COLO668 (cell line): ENCODE measurements at regions not wholly inside any gene's neighbourhood (a gene's known extent, or its start where the extent isn't known, plus 50 kb on each side); places are given as distances from the start of the nearest gene placed in this dataset.

Experiments used
- DNase-seq: peaks from one replicate; lab custom pipeline; 2025; ENCODE audit not compliant: unreplicated experiment; lab: John Stamatoyannopoulos, UW

DNA sequence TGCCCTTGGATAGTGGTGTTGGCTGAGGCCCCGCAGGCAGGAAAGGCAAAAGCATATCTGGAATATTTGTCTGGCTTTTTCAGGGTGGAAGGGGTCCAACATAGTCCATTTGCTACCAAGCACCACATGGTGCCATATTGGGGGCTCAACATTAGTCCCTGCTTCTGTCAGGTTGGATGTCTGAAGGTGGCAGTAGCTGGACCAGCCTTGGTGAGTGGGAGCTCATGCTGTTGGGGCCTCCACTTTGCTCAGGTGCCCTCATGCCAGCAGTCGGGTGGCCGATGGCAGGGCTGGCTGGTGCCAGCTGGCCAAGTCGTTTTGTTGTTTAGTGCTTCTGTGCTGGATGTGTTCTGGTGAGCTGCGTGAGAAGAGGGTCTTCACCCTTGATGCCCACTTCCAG, 135.3 kb downstream of the PAPOLA start:
- no peak for DNase-seq

DNA sequence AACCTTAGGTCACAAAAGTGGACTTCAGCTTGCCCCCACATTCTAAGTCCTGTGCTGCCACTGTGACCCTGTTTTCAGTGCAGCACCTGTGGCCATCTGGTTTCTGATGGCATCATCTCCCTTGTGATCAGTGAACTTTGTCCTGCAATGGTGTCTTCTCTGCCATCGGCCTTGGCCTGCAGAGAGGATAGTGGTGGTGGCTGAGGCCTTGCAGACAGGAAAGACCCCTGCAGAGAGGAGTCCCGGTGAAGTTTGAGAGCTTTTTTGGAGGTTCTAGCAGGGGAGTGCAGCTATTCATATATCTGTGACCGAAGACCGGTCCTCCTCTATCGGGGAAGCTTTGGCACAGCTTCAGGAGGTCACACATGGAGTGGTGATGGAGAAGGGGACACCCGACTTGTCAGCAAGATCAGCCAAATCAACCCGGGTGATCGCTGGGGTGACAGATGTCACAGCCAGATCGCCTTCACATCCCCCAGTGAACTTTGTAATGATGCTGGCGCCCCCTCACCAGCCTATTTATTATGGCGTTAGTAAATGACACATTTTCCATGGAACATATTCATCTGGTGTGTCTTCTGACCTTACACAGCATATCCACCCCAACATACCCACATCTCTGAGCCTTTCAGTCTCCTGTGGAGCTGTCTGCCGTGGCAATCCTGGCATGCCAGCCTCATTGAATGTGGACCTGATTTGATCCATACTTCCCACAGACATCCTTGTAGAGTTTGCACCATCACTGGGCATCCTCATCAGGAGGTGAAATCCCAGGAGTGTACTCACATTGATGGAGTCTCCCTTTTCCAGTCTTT, 136.1 kb downstream of the PAPOLA start:
- no peak for DNase-seq

DNA sequence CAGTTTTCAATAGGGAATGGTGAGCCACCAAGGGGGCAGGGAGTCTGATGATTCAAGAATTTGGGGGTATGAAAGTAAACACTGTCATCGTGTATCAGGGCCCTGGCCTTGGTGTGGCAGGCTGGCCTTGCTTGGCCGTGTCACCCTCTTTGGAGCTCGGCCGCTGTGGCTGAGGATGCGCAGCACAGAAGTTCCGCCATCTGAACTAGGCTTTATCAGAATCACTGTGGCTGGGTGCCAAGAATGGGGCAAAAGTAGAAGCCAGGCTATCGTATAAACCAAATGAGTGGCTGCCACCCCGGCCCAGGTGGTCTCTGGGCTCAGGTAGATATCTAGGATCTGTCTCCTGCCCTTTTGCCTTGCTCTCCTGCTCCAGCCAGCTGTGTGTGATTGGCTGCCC, 137.4 kb downstream of the PAPOLA start:
- no peak for DNase-seq

DNA sequence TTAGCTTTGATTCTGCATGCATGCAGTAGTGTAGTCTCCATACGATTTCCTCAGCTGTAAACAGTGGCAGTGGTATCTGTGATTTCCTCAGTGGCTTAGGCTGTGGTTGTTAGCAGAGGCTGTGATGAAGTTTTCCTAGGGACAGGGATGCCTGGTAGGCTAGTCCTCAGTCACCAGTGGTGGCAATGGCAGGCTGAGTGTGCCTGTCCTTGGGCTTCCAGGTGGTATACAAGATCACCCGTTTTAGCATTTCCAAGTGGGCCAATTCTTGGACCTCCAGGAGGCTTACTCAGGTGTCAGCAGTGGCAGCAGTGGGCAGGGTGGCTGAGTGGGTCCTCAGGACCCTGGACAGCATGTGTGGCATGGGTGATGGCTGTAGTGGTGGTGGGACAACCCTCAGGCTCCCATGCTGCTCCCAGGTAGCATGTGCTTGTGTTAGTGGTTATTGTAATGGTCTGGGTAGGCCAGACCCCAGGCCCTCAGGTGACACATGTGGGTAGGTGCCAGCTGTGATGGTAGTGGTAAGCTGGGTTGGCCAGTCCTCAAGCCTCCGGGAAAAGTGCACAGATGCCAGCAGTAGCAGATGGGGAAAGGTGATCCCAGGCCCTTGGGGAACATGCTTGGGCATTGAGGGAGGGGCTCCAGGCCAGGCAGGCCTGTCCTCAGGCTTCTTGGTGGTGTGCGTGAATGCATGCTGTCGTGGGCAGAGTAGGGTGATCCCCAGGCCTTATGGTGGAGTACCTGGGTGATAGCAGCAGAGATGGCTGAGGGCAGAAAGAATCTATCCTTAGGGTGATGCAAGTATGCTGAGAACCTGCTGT, 146.5 kb downstream of the PAPOLA start:
- DNase-seq: no peak

- DNase-seq: no peak
Measured at GRCh38 chr14:96649327-96649601, 147.1 kb downstream of the PAPOLA start.

DNA sequence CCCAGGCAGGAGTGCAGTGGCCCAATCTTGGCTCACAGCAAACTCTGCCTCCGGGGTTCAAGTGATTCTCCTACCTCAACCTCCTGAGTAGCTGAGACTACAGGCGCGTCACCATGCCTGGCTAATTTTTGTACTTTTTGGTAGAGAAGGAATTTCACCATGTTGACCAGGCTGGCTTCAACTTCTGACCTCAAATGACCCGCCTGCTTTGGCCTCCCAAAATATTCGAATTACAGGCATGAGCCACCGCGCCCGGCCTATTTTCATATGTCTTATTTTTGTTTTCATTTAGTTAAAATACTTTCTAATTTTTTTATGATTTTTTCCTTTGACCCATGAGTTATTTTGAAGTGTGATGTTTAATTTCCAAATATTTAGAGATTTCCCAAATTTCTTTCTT, 143.6 kb upstream of the VRK1 start:
- DNase-seq: no peak

GRCh38 chr14:96658611-96659010, 138.6 kb upstream of the VRK1 start:
- no peak for DNase-seq

- no peak for DNase-seq
Measured at GRCh38 chr14:96660123-96660522, 137.1 kb upstream of the VRK1 start.

DNA sequence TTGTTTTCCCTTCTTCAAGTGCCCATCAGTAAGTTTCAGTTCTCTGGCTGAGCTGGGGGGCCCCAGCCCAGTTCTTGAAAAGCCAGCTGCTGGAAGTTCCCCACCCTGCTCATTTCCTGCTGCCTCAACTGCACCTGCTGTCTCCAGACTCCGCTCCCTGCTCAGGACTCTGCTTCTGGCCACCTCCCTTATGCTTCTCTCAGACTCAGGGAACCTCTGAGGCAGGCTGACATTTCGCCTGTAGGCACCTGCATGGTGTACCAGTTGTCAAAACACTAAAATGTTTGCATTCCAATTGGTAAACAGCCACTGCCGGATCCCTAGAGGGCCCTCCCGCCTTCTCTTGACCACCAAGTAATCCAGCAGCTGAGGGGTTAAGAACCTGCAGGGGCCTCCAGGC, 136.5 kb upstream of the VRK1 start:
- DNase-seq: no peak

- DNase-seq: no peak
Measured at GRCh38 chr14:96661244-96661969, 135.8 kb upstream of the VRK1 start.

DNA sequence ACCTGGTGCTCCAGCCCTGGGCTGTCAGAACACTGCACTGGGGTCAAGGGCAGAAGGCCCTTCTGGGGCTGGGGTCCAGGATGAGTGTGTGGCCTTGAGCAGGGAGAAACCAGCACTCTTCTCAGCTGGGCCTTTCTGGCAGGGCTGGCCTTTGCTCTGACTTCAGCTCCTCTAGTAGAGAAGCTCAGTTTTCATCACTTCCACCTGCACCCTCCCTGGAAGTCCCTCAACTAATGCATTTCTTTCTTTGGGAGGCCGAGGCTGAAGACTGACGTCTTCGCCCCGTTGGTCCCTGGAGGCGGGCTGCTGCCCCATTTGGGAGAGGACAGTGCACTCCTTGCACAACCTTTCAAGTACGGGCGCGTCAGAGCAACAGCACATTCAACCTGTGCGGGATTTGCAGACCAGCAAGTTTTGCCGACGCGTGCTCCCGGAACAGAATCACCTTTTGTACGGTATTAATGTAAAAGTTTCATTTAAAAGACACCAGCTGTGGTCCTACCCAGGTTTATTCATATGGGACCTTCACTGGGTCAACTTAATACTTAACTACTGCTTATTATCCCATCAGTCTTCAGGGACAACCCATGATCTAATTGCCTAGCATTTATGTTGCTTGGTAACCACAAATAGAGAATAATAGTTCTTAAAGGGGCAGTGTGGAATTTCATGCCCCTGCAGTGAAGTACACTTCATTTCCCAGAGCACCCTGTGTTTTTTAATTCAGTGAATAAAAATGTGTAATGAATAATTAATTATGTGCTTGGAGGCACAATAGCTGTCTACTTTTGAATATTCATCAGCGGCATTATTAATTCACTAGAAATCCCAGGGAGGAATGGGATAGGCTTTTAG, 134.8 kb upstream of the VRK1 start:
- DNase-seq: no peak

DNA sequence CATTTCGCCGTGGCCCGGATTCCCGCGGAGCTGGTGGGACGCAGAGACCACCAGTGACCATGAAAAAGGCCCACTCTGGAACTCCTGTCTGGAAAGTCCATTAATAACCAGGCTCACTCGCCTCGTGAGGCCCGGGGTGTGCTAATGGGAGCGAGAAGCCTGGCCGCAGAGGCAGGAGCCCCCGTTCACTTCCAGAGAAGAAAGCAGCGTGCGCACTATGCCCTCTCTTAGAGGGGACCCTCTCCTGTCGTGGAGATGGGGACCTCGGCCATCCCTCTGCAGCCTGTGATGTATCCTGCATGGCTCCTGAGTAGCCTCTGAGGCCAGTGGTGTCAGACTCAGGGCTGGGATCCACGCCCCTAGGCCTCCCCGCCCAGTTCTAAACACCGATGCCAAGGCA, 134.1 kb upstream of the VRK1 start:
- no peak for DNase-seq

DNA sequence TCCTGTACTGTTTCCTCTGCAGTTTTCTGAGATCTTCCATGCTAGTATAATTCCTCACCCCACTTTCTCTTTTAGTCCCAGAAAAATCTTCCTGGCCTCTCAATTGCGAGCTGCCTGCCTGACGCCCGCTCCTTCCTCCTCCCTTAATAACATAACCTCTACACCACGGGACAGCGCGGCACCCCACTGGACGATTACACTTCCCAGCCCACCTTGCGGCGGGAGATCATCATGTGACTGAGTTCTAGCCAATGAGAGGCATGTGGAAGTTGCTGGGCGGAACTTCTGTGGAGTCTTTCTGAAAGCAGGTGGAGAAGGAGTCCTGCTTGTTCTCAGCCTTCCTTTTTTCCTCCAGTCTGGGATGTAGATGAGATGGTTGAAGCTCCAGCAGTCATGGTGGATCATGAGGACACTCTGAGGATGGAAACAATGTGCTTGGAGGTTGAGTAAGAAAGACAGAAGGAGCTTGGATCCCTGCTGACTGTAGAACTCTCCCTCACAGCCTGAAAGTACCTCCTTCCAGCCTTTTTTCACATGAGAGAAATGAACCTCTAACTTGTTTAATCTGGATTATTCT, 133.6 kb upstream of the VRK1 start:
- no peak for DNase-seq

DNA sequence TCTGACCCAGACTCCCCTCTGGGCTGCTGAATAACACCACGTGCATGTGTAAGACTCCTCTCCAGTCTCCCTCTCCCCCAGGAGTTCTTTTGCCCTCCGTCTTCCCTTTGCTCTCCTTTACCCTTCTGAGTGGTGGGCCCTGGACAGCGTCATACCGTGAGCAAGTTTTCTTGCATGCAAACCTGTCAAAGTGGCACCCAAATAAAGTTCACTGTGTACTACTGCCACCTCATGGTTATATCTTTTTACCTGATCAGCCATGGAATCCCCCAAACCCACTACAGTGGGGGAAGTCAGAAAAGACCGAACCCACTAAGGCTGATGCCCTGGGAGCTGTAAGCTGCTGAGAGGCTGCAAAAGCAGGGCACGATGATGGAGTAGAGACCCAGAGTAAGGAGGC, 131.1 kb upstream of the VRK1 start:
- DNase-seq: no peak

- no peak for DNase-seq
Measured at GRCh38 chr14:96670391-96670790, 126.8 kb upstream of the VRK1 start.

GRCh38 chr14:96671218-96671617, 126.0 kb upstream of the VRK1 start:
- DNase-seq: no peak

DNA sequence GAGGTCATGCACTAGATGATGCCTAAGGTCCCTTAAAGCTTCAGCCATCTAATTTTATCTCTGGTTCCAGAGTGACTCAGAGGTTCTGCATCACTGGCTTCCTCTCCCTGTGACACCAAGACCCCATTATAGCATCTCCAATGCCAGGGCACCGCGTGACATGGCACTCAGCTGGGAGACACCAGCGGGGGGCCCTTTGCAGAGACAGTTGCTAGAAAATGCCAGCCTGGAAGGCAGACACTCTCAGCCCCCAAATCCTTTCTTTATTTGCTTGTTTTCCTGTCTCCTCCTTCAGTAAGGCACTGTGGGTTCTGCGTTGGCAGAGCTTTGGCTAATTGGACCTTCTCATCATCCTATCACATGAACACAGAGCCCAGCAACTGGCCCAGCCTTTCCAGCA, 123.5 kb upstream of the VRK1 start:
- DNase-seq: no peak

DNA sequence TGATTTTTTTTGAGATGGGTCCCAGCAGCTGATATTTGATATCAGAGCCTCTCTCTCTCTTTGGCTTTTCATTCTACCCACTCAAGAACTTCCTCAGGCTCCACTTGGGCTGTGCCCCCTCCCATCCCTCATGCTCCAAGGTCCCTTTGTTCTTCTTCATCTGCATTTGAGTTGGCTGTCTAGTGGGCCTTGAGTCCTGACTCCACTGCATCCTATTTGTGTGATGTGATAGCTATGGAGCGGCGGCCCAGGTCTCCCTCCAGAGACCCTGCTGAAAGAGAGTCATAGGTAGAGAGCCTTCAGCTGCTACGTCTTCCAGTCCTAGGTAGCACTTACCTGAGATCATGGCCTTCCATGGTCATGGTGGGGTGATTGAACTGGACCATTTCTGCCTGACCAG, 123.1 kb upstream of the VRK1 start:
- no peak for DNase-seq

DNA sequence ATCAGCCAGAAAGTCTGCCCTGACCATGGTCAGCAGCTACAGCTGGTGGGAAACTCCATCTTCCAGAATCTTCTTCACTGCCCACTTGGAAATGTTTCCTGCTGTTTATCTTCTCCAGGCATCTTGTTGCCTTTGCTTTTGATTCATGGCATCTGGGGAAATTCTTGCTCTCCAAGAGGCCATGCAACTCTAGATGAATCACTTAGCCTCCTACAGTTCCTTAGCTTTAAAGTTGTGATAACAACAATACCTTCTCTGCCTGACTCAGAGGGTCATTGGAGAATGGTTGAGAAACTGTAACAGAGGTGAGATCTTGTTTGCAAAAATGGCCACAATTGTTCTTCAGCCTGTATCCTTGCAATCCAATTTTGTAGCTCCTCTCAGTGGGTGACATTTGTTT, 121.0 kb upstream of the VRK1 start:
- DNase-seq: no peak

GRCh38 chr14:96681829-96682228, 115.4 kb upstream of the VRK1 start:
- no peak for DNase-seq

DNA sequence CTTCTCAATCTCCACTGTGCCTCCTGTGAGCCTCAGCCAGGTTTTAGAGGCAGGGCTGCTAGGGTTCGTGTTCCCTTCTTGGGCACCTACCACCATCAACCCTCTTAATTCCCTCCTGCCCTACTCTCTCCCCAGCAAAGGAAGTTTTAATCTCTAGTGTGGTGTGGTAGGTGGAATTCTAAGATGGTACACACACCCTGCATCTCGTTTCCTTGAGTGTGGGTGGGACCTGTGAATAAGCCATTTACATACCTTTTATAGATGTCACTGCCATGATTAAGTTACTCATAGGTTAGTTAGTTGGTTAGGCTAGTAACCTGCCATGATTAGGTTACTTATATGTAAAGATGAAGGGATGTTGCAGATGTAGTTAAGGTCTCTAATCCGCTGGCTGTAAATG, 114.8 kb upstream of the VRK1 start:
- DNase-seq: no peak
